Astrocyte (in vitro differentiated cells and primary cell): ENCODE measurements at regions not wholly inside any gene's neighbourhood (a gene's known extent, or its start where the extent isn't known, plus 50 kb on each side); places are given as distances from the start of the nearest gene placed in this dataset.

ENCODE experiments used
- EZH2 ChIP-seq: IDR thresholded peaks from 2 replicates; pipeline ENCODE4 v1.6.1; 2012; ENCODE audit warnings: mild to moderate bottlenecking, low read length, inconsistent platforms; ENCODE audit not compliant: insufficient read depth
- TF ChIP-seq, protein P1 (sequence below): IDR thresholded peaks from 2 replicates; pipeline ENCODE4 v1.5.1; 2011; ENCODE audit warnings: low read depth, mild to moderate bottlenecking, inconsistent platforms, low read length, moderate library complexity; ENCODE audit not compliant: insufficient read depth

DNA sequence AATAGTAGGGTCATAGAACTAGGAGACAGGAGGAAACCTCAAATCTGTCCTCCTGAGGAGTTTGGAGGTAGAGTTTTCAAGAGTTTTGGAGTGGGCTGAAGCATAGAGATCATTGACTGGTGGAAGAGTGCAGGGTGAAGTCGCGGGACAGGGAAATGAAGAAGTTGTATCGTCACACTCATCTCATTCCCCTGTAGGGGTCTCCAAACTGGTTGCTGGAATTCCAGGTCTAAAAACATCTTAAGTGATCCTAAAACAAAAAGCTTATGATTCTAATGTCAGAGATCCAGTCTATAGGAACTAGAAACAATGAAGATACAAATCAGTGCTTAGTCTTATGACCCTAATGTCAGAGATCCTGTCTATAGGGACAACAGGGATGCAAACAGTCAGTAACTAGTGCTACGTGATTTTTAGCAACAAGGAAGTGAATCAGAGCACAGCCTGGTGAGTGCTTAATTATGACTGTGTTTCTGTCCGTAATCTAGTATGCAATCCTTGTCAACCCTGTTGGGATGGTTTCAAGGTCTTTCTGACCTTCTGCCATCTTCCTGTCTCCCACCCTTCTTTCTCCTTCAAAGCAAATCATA, 139.4 kb downstream of the SKIDA1 start:
- TF ChIP-seq, protein P1, sequence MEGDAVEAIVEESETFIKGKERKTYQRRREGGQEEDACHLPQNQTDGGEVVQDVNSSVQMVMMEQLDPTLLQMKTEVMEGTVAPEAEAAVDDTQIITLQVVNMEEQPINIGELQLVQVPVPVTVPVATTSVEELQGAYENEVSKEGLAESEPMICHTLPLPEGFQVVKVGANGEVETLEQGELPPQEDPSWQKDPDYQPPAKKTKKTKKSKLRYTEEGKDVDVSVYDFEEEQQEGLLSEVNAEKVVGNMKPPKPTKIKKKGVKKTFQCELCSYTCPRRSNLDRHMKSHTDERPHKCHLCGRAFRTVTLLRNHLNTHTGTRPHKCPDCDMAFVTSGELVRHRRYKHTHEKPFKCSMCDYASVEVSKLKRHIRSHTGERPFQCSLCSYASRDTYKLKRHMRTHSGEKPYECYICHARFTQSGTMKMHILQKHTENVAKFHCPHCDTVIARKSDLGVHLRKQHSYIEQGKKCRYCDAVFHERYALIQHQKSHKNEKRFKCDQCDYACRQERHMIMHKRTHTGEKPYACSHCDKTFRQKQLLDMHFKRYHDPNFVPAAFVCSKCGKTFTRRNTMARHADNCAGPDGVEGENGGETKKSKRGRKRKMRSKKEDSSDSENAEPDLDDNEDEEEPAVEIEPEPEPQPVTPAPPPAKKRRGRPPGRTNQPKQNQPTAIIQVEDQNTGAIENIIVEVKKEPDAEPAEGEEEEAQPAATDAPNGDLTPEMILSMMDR: no peak
- no peak for TF ChIP-seq EZH2
